WTC11 (cell line): ENCODE measurements at regions not wholly inside any gene's neighbourhood (a gene's known extent, or its start where the extent isn't known, plus 50 kb on each side); places are given as distances from the start of the nearest gene placed in this dataset.

Experiments used
- ATF2 ChIP-seq: sonication (generic); formaldehyde crosslinking; IDR thresholded peaks from 2 replicates; pipeline ENCODE4 v1.8.1; 2022; ENCODE audit warnings: low read depth, missing genetic modification reagents, borderline replicate concordance
- CREB1 ChIP-seq: sonication (generic); formaldehyde crosslinking; IDR thresholded peaks from 2 replicates; pipeline ENCODE4 v1.8.0; 2023; ENCODE audit warnings: mild to moderate bottlenecking, missing genetic modification reagents
- ETV6 ChIP-seq: sonication (generic); formaldehyde crosslinking; IDR thresholded peaks from 2 replicates; pipeline ENCODE4 v1.8.1; 2022; ENCODE audit warnings: mild to moderate bottlenecking, missing genetic modification reagents
- IRF2 ChIP-seq: sonication (generic); formaldehyde crosslinking; IDR thresholded peaks from 2 replicates; pipeline ENCODE4 v1.8.0; 2022; ENCODE audit warnings: low read depth, missing genetic modification reagents, borderline replicate concordance
- MAX ChIP-seq: sonication (generic); formaldehyde crosslinking; IDR thresholded peaks from 2 replicates; pipeline ENCODE4 v1.8.0; 2022; ENCODE audit warnings: mild to moderate bottlenecking, missing genetic modification reagents
- MYBL2 ChIP-seq: sonication (generic); formaldehyde crosslinking; IDR thresholded peaks from 2 replicates; pipeline ENCODE4 v1.8.1; 2023; ENCODE audit warnings: mild to moderate bottlenecking, moderate library complexity, missing genetic modification reagents
- NFYB ChIP-seq: sonication (generic); formaldehyde crosslinking; conservative IDR thresholded peaks from 2 replicates; pipeline ENCODE4 v1.8.0; 2022; ENCODE audit warnings: low read depth, missing genetic modification reagents
- PREB ChIP-seq: sonication (generic); formaldehyde crosslinking; IDR thresholded peaks from 2 replicates; pipeline ENCODE4 v1.8.1; 2022; ENCODE audit warnings: mild to moderate bottlenecking, missing genetic modification reagents, moderate library complexity, borderline replicate concordance
- SMAD3 ChIP-seq: sonication (generic); formaldehyde crosslinking; IDR thresholded peaks from 2 replicates; pipeline ENCODE4 v1.8.0; 2022; ENCODE audit warnings: missing genetic modification reagents, mild to moderate bottlenecking, borderline replicate concordance
- ZNF423 ChIP-seq: fragments of 250-450 bp; sonication (Bioruptor Pico); IDR thresholded peaks from 2 replicates; pipeline ENCODE4 v2.1.2; 2022; ENCODE audit warnings: mild to moderate bottlenecking, moderate library complexity
- TF ChIP-seq, protein P1 (sequence below): fragments of 200-600 bp; IDR thresholded peaks from 2 replicates; pipeline ENCODE4 v1.8.0; 2022; ENCODE audit warnings: antibody characterized with exemption
- TF ChIP-seq, protein P2 (sequence below): fragments of 250-450 bp; sonication (Bioruptor Pico); conservative IDR thresholded peaks from 2 replicates; pipeline ENCODE4 v1.9.0; 2021; ENCODE audit warnings: mild to moderate bottlenecking

GRCh38 chr12:33649992-33650391, 210.4 kb upstream of the SYT10 start:
- TF ChIP-seq, protein P1, sequence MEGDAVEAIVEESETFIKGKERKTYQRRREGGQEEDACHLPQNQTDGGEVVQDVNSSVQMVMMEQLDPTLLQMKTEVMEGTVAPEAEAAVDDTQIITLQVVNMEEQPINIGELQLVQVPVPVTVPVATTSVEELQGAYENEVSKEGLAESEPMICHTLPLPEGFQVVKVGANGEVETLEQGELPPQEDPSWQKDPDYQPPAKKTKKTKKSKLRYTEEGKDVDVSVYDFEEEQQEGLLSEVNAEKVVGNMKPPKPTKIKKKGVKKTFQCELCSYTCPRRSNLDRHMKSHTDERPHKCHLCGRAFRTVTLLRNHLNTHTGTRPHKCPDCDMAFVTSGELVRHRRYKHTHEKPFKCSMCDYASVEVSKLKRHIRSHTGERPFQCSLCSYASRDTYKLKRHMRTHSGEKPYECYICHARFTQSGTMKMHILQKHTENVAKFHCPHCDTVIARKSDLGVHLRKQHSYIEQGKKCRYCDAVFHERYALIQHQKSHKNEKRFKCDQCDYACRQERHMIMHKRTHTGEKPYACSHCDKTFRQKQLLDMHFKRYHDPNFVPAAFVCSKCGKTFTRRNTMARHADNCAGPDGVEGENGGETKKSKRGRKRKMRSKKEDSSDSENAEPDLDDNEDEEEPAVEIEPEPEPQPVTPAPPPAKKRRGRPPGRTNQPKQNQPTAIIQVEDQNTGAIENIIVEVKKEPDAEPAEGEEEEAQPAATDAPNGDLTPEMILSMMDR = no peak
- no peak for TF ChIP-seq ETV6 (CRISPR knock-in tag)
- TF ChIP-seq NFYB (CRISPR knock-in tag) = no peak
- TF ChIP-seq MAX = no peak
- no peak for TF ChIP-seq IRF2
- no peak for TF ChIP-seq ZNF423 (CRISPR knock-in tag)
- TF ChIP-seq CREB1 (CRISPR knock-in tag) = no peak
- no peak for TF ChIP-seq ATF2 (CRISPR knock-in tag)
- TF ChIP-seq, protein P2, sequence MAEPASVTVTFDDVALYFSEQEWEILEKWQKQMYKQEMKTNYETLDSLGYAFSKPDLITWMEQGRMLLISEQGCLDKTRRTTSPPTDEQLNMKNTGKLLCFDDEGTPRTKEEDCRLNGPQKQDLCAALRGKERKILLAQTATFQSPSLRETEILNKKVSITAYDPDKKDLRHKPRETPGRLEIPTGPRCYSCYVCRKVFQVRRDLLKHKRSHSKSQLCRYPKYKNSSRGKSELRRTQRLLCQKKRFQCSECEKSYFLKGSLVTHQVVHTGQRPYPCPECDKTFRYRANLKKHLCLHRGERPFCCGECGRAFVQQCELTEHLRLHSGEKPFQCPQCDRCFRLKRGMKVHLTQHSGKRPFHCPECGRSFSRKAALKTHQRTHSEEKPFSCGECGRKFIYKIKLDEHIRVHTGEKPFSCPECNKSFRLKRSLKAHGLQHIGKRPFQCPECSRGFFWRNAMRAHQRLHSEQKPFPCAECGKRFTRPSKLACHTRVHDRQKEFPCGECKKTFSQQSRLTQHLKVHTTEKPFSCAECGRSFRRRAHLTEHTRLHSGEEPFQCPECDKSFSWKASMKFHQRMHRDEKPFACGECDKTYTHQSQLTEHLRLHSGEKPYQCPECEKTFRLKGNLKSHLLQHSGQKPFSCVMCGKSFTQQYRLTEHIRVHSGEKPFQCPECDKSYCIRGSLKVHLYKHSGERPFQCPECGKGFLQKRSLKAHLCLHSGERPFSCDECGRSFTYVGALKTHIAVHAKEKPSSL (CRISPR knock-in tag) = no peak
- no peak for TF ChIP-seq PREB
- TF ChIP-seq MYBL2 (CRISPR knock-in tag) = no peak
- no peak for TF ChIP-seq SMAD3 (CRISPR knock-in tag)
